Tibial artery (tissue), 4 donors: ENCODE measurements at regions not wholly inside any gene's neighbourhood (a gene's known extent, or its start where the extent isn't known, plus 50 kb on each side); places are given as distances from the start of the nearest gene placed in this dataset.

Experiments
- DNase-seq, 2 donors: peaks; one replicate each; pipeline ENCODE4 v3.0.0-alpha.2; 2019
- H3K27ac ChIP-seq, 2 donors: fragments of 200-600 bp; sonication (generic) in 1 of 2; 1 replicate in 1 of 2; 2 replicates in 1 of 2; pipeline ENCODE4 v1.5.1; 2018 to 2019; ENCODE audit warnings: mild to moderate bottlenecking in 1 of 2
- H3K27me3 ChIP-seq, 2 donors: fragments of 200-600 bp; sonication (generic) in 1 of 2; one replicate each; pipeline versions ENCODE4 v1.5.1 to v1.6.0; 2016 to 2019
- H3K36me3 ChIP-seq, 3 donors: fragments of 200-600 bp; sonication (generic) in 2 of 3; one replicate each; pipeline ENCODE4 v1.5.1; 2016 to 2019; ENCODE audit warnings: mild to moderate bottlenecking in 2 of 3
- H3K4me1 ChIP-seq, 4 donors: fragments of 200-600 bp; sonication (generic) in 2 of 4; 1 replicate in 3 of 4; 2 replicates in 1 of 4; pipeline ENCODE4 v1.5.1; 2016 to 2019
- H3K4me3 ChIP-seq, 2 donors: fragments of 200-600 bp; sonication (generic) in 1 of 2; 1 replicate in 1 of 2; 2 replicates in 1 of 2; pipeline ENCODE4 v1.5.1; 2018 to 2019; ENCODE audit warnings: mild to moderate bottlenecking in 2 of 2
- H3K9me3 ChIP-seq, 3 donors: fragments of 200-600 bp; sonication (generic) in 1 of 3; one replicate each; pipeline ENCODE4 v1.5.1; 2016 to 2019
- CTCF ChIP-seq, 2 experiments: fragments of 200-600 bp in 1 of 2; fragments of 450-650 bp in 1 of 2; IDR thresholded peaks; one replicate each; pipeline ENCODE4 v1.5.1; 2017 to 2019; ENCODE audit warnings: antibody characterized with exemption in 2 of 2, mild to moderate bottlenecking in 1 of 2, moderate library complexity in 1 of 2
- intact Hi-C: fragments of 100-400 bp; cut with DNase I; formaldehyde crosslinking; loops from one replicate; pipeline ENCODE4 v1.15.0; 2023; ENCODE audit warnings: low total_unique reads

GRCh38 chrX:21126661-21127060 lies 247.6 kb upstream of the CNKSR2 start:
- no peaks in the 10 kb centered on the region for H3K4me1 ChIP-seq
- H3K9me3 ChIP-seq = no peaks in the 10 kb centered on the region
- no peak overlapping the region for H3K4me3 ChIP-seq
- H3K27ac ChIP-seq = no peak overlapping the region
- no peaks in the 10 kb centered on the region for H3K27me3 ChIP-seq
- no peak for TF ChIP-seq CTCF (IDR thresholded peaks at IDR 0.05)
- intact Hi-C loops = no loop called here
- H3K36me3 ChIP-seq = no peaks in the 10 kb centered on the region
- DNase-seq = no peak

GRCh38 chrX:21131346-21131745 lies 242.9 kb upstream of the CNKSR2 start:
- Histone ChIP-seq H3K27me3 (no peaks in the 10 kb centered on the region), H3K27ac (no peak overlapping the region), H3K36me3 (no peaks in the 10 kb centered on the region), H3K4me3 (no peak overlapping the region), H3K9me3 (no peaks in the 10 kb centered on the region), H3K4me1 (no peaks in the 10 kb centered on the region)
- no peak for DNase-seq
- intact Hi-C loops = no loop called here
- no peak for TF ChIP-seq CTCF (IDR thresholded peaks at IDR 0.05)

- intact Hi-C loops = no loop called here
Observed at GRCh38 chrX:21131786-21132185, 242.4 kb upstream of the CNKSR2 start.

GRCh38 chrX:21132686-21133393 lies 241.4 kb upstream of the CNKSR2 start:
- no peaks in the 10 kb centered on the region for H3K36me3 ChIP-seq
- TF ChIP-seq CTCF (IDR thresholded peaks at IDR 0.05) = no peak
- no peaks in the 10 kb centered on the region for H3K4me1 ChIP-seq
- H3K4me3 ChIP-seq = no peak overlapping the region
- no peaks in the 10 kb centered on the region for H3K27me3 ChIP-seq
- DNase-seq = no peak
- H3K27ac ChIP-seq = no peak overlapping the region
- intact Hi-C loops = no loop called here
- H3K9me3 ChIP-seq = no peaks in the 10 kb centered on the region

More at GRCh38 chrX:21131786-21132185, 242.4 kb upstream of the CNKSR2 start:
- no peaks in the 10 kb centered on the region for H3K27me3 ChIP-seq
- H3K9me3 ChIP-seq = no peaks in the 10 kb centered on the region
- DNase-seq = no peak
- no peak overlapping the region for H3K27ac ChIP-seq
- no peaks in the 10 kb centered on the region for H3K4me1 ChIP-seq
- no peak overlapping the region for H3K4me3 ChIP-seq
- TF ChIP-seq CTCF (IDR thresholded peaks at IDR 0.05) = no peak
- no peaks in the 10 kb centered on the region for H3K36me3 ChIP-seq

GRCh38 chrX:21150208-21150607 lies 224.0 kb upstream of the CNKSR2 start:
- Histone ChIP-seq H3K4me1 (peaks cover 0 to 9% (median 0%) of the 10 kb centered on the region in 4 donors), H3K4me3 (no peak overlapping the region), H3K27ac (no peak overlapping the region), H3K27me3 (no peaks in the 10 kb centered on the region), H3K36me3 (no peaks in the 10 kb centered on the region), H3K9me3 (no peaks in the 10 kb centered on the region)
- DNase-seq = no peak
- no peak for TF ChIP-seq CTCF (IDR thresholded peaks at IDR 0.05)
- intact Hi-C loops = no loop called here
